Upper lobe of right lung (tissue), 1 donor: ENCODE measurements at regions not wholly inside any gene's neighbourhood (a gene's known extent, or its start where the extent isn't known, plus 50 kb on each side); places are given as distances from the start of the nearest gene placed in this dataset.

ENCODE experiments used
- ATAC-seq: fragments of 200-7000 bp; cut with Tn5 transposase; one replicate; pipeline ENCODE4 v1.9.1; 2020; ENCODE audit warnings: mild to moderate bottlenecking, moderate library complexity
- DNase-seq: peaks from one replicate; pipeline ENCODE4 v3.0.0-alpha.2; 2020
- H3K27ac ChIP-seq: fragments of 200-600 bp; one replicate; pipeline ENCODE4 v1.8.0; 2022
- H3K27me3 ChIP-seq: fragments of 200-600 bp; one replicate; pipeline ENCODE4 v1.8.0; 2022; ENCODE audit warnings: mild to moderate bottlenecking
- H3K36me3 ChIP-seq: fragments of 200-600 bp; one replicate; pipeline ENCODE4 v1.8.0; 2022
- H3K4me1 ChIP-seq: fragments of 200-600 bp; one replicate; pipeline ENCODE4 v1.8.0; 2022
- H3K4me3 ChIP-seq: fragments of 200-600 bp; one replicate; pipeline ENCODE4 v1.8.0; 2022; ENCODE audit warnings: mild to moderate bottlenecking
- H3K9me3 ChIP-seq: fragments of 200-600 bp; one replicate; pipeline ENCODE4 v1.8.0; 2022
- intact Hi-C: fragments of 100-400 bp; cut with DNase I; formaldehyde crosslinking; loops from one replicate; pipeline ENCODE4 v1.11.0; 2022
- TF ChIP-seq, protein P1 (sequence below): fragments of 200-600 bp; IDR thresholded peaks from one replicate; pipeline ENCODE4 v1.8.0; 2022; ENCODE audit warnings: antibody characterized with exemption
- donor health status: DM: no; HTN: yes; CAD: no; lungs with severe emphysema.

GRCh38 chr20:10724449-10725173 is 50.8 kb upstream of the JAG1 start:
- H3K27me3 ChIP-seq = no peaks in the 10 kb centered on the region
- DNase-seq = no peak
- no peaks in the 10 kb centered on the region for H3K9me3 ChIP-seq
- H3K4me1 ChIP-seq = no peaks in the 10 kb centered on the region
- TF ChIP-seq, protein P1, sequence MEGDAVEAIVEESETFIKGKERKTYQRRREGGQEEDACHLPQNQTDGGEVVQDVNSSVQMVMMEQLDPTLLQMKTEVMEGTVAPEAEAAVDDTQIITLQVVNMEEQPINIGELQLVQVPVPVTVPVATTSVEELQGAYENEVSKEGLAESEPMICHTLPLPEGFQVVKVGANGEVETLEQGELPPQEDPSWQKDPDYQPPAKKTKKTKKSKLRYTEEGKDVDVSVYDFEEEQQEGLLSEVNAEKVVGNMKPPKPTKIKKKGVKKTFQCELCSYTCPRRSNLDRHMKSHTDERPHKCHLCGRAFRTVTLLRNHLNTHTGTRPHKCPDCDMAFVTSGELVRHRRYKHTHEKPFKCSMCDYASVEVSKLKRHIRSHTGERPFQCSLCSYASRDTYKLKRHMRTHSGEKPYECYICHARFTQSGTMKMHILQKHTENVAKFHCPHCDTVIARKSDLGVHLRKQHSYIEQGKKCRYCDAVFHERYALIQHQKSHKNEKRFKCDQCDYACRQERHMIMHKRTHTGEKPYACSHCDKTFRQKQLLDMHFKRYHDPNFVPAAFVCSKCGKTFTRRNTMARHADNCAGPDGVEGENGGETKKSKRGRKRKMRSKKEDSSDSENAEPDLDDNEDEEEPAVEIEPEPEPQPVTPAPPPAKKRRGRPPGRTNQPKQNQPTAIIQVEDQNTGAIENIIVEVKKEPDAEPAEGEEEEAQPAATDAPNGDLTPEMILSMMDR = no peak
- H3K4me3 ChIP-seq = no peak overlapping the region
- ATAC-seq = no peak
- intact Hi-C loops = no loop called here
- no peak overlapping the region for H3K27ac ChIP-seq
- H3K36me3 ChIP-seq = no peaks in the 10 kb centered on the region

- DNase-seq (no peak), ATAC-seq (no peak)
- Histone ChIP-seq H3K36me3 (no peaks in the 10 kb centered on the region), H3K9me3 (no peaks in the 10 kb centered on the region), H3K4me1 (no peaks in the 10 kb centered on the region), H3K27ac (no peak overlapping the region), H3K4me3 (no peak overlapping the region), H3K27me3 (no peaks in the 10 kb centered on the region)
- intact Hi-C loops = no loop called here
- TF ChIP-seq, protein P1 = no peak
These were observed 55.3 kb upstream of the JAG1 start for GRCh38 chr20:10728873-10729670.

DNA sequence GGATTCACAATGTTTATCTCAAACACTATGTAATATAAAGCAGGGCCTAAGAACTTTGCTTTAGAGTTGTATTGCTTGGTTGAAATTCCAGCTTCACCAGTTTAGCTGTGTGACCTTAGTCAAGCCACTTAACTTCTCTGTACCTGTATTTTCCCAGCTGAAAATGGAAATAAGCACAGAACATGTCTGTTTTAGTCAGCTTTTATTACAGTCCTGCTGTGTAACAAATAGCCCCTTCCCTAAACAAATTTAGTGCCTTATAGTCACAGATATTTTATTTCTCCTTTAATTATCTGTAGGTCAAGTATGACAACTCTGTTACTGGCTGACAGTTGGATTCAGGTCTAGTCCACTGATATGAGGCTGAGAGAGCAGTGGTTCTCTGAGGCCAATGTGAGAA is 56.0 kb upstream of the JAG1 start:
- TF ChIP-seq, protein P1 = no peak
- no peak overlapping the region for H3K27ac ChIP-seq
- H3K9me3 ChIP-seq = no peaks in the 10 kb centered on the region
- H3K4me1 ChIP-seq = no peaks in the 10 kb centered on the region
- no peak for ATAC-seq
- H3K36me3 ChIP-seq = no peaks in the 10 kb centered on the region
- no peaks in the 10 kb centered on the region for H3K27me3 ChIP-seq
- DNase-seq = no peak
- H3K4me3 ChIP-seq = no peak overlapping the region
- intact Hi-C loops = no loop called here

DNA sequence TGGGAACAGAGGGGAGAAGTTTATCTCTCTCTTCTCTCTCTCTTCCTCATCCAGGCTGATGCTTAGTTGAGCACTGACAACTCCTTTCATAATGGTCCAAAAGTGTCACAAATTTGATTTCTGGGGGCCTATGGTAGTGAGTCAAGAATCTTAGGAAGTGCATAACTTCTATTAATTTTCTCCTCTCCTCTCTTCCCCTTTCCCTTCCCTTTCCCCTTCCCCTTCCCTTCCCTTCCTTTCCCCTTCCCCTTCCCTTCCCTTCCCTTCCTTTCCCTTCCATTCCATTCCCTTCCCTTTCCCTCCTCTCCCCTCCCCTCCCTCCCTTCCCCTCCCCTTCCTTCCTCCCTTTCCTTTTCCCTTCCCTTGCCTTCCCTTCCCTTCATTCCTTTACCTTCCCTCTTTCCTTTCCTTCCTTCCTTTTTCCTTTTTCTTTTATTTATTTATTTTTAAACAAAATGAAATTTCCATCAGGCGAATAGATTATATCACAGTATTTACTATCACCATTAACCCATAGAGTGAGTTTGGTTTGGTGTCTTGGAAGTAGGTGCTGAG is 56.9 kb upstream of the JAG1 start:
- no peak overlapping the region for H3K4me3 ChIP-seq
- no peaks in the 10 kb centered on the region for H3K27me3 ChIP-seq
- intact Hi-C loops = no loop called here
- H3K9me3 ChIP-seq = no peaks in the 10 kb centered on the region
- TF ChIP-seq, protein P1 = no peak
- H3K36me3 ChIP-seq = no peaks in the 10 kb centered on the region
- no peak overlapping the region for H3K27ac ChIP-seq
- no peak for ATAC-seq
- no peaks in the 10 kb centered on the region for H3K4me1 ChIP-seq
- DNase-seq = no peak

DNA sequence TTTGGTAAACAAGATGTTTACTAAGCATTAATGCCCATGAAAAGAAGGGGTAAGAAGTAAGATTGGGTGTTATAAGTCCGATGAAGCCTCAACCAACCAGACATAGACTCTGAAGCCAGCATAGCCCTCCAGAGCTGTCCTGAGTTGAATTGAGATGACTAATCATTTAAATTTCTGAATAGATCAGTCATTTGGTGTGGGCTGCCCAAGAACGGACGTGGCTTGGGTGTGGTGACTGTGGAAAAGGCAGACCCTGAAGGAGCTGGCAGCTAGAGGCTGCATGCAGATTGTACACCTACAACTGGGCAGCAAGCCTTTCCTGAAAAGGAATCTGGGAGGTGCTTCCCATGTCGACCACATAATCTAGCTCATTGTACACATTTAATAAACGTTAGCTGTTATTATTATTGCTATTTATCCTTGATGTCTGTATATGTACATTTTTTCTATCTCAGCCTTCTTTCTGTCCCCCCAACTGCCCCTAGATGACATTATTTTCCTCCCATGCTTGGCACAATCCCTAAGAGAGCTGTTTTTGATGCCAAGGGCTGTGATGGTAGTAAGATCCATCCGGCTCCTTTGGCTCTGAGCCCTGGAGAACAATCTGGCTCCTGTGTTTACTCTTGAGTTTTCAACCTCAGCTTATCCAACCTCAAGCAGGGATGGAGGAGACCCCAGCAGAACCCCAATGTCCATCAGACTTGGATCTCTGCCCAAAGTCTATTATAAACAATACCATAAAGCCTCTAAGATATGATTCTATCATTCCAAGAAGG is 57.6 kb upstream of the JAG1 start:
- TF ChIP-seq, protein P1 = no peak
- H3K4me3 ChIP-seq = no peak overlapping the region
- H3K27me3 ChIP-seq = no peaks in the 10 kb centered on the region
- intact Hi-C loops = no loop called here
- H3K36me3 ChIP-seq = no peaks in the 10 kb centered on the region
- H3K9me3 ChIP-seq = no peaks in the 10 kb centered on the region
- DNase-seq (no peak), ATAC-seq (no peak)
- no peaks in the 10 kb centered on the region for H3K4me1 ChIP-seq
- H3K27ac ChIP-seq = no peak overlapping the region
